IMR-90 (cell line): ENCODE measurements at regions not wholly inside any gene's neighbourhood (a gene's known extent, or its start where the extent isn't known, plus 50 kb on each side); places are given as distances from the start of the nearest gene placed in this dataset.

Experiments
- ATAC-seq: fragments of 200-7000 bp; cut with Tn5 transposase; 2 replicates; pipeline ENCODE4 v1.9.1; 2020; ENCODE audit warnings: low read depth, mild to moderate bottlenecking, moderate library complexity
- BruUV-seq: library from RNA; stranded (reverse); fragments of 400-500 nt; replicated peaks from 2 replicates; lab custom pipeline; 2021; lab: Mats Ljungman, UMichigan
- CTCF ChIA-PET: fragments of 300-600 bp; formaldehyde crosslinking; extraction: SDS; loops from one replicate; lab custom pipeline; 2021; ENCODE audit warnings: antibody characterized with exemption; lab: Yijun Ruan, JAX
- POLR2A ChIA-PET: fragments of 300-600 bp; sonication (Branson Sonifier 250); formaldehyde crosslinking; loops from one replicate; lab custom pipeline; 2022; ENCODE audit warnings: antibody characterized with exemption; ENCODE audit not compliant: unreplicated experiment; lab: Charles Lee
- DNase-seq: peaks from one replicate; pipeline ENCODE4 v3.0.0; 2013
- H2AFZ ChIP-seq: replicated peaks from 2 replicates; pipeline ENCODE3; 2013; ENCODE audit warnings: low read length, mild to moderate bottlenecking; ENCODE audit not compliant: poor library complexity
- H2AK5ac ChIP-seq: 2 replicates; pipeline ENCODE4 v1.6.1; 2013; ENCODE audit warnings: low read depth, low read length, inconsistent platforms
- H2AK9ac ChIP-seq: replicated peaks from 2 replicates; pipeline ENCODE3; 2013; ENCODE audit warnings: mild to moderate bottlenecking, low read depth, low read length, moderate library complexity; ENCODE audit not compliant: poor library complexity
- H2BK120ac ChIP-seq: 2 replicates; pipeline ENCODE4 v1.6.1; 2013; ENCODE audit warnings: low read depth, low read length, inconsistent platforms
- H2BK15ac ChIP-seq: 3 replicates; pipeline ENCODE4 v1.6.1; 2013; ENCODE audit warnings: low read depth, low read length, inconsistent platforms
- H2BK20ac ChIP-seq: 2 replicates; pipeline ENCODE4 v1.6.1; 2013; ENCODE audit warnings: low read depth, mild to moderate bottlenecking, inconsistent platforms, low read length, moderate library complexity
- H2BK5ac ChIP-seq: 2 replicates; pipeline ENCODE4 v1.6.1; 2013; ENCODE audit warnings: mild to moderate bottlenecking, low read depth, low read length, inconsistent platforms; ENCODE audit not compliant: poor library complexity, severe bottlenecking
- H3K14ac ChIP-seq: replicated peaks from 2 replicates; pipeline ENCODE4 v1.6.1; 2013; ENCODE audit warnings: low read depth, low read length, inconsistent platforms
- H3K18ac ChIP-seq: 2 replicates; pipeline ENCODE4 v1.6.1; 2013; ENCODE audit warnings: low read depth, low read length, control low read depth
- H3K23ac ChIP-seq: 2 replicates; pipeline ENCODE4 v1.6.1; 2013; ENCODE audit warnings: low read depth, low read length, inconsistent platforms
- H3K27ac ChIP-seq: 2 replicates; pipeline ENCODE4 v1.5.1; 2013; ENCODE audit warnings: mild to moderate bottlenecking, control low read depth, low read length; ENCODE audit not compliant: insufficient read depth
- H3K27me3 ChIP-seq: 2 replicates; pipeline ENCODE4 v1.6.1; 2013; ENCODE audit warnings: low read length; ENCODE audit not compliant: control insufficient read depth, insufficient read depth
- H3K36me3 ChIP-seq: 2 replicates; pipeline ENCODE4 v1.6.1; 2013; ENCODE audit warnings: low read length, mixed read lengths; ENCODE audit not compliant: control insufficient read depth, insufficient read depth
- H3K4ac ChIP-seq: 2 replicates; pipeline ENCODE4 v1.6.1; 2013; ENCODE audit warnings: low read depth, low read length, inconsistent platforms
- H3K4me1 ChIP-seq: 2 replicates; pipeline ENCODE4 v1.6.1; 2013; ENCODE audit warnings: low read length, mixed read lengths; ENCODE audit not compliant: control insufficient read depth, insufficient read depth
- H3K4me2 ChIP-seq: 2 replicates; pipeline ENCODE4 v1.6.1; 2013; ENCODE audit warnings: low read depth, mild to moderate bottlenecking, control low read depth, low read length, moderate library complexity
- H3K4me3 ChIP-seq: 2 replicates; pipeline ENCODE4 v1.5.1; 2013; ENCODE audit warnings: low read depth, mild to moderate bottlenecking, control low read depth, low read length, moderate library complexity; ENCODE audit not compliant: insufficient read depth
- H3K56ac ChIP-seq: 2 replicates; pipeline ENCODE4 v1.6.1; 2013; ENCODE audit warnings: low read length, inconsistent platforms; ENCODE audit not compliant: insufficient read depth; ENCODE audit errors: extremely low read depth
- H3K79me1 ChIP-seq, 2 experiments: 2 replicates each; pipeline ENCODE4 v1.6.1; 2013; ENCODE audit warnings: low read length in 2 of 2, inconsistent platforms in 1 of 2, low read depth in 1 of 2
- H3K9ac ChIP-seq: 2 replicates; pipeline ENCODE4 v1.6.1; 2013; ENCODE audit warnings: low read depth, low read length, control low read depth
- H3K9me1 ChIP-seq: 2 replicates; pipeline ENCODE4 v1.6.1; 2013; ENCODE audit warnings: low read length, inconsistent platforms; ENCODE audit not compliant: insufficient read depth
- H3K9me3 ChIP-seq: 2 replicates; pipeline ENCODE4 v1.6.1; 2013; ENCODE audit warnings: low read length; ENCODE audit not compliant: control insufficient read depth, insufficient read depth
- H4K20me1 ChIP-seq: 2 replicates; pipeline ENCODE4 v1.6.1; 2013; ENCODE audit warnings: low read length, inconsistent platforms; ENCODE audit not compliant: insufficient read depth
- H4K5ac ChIP-seq: 2 replicates; pipeline ENCODE4 v1.6.1; 2013; ENCODE audit warnings: mild to moderate bottlenecking, low read depth, low read length, control low read depth
- H4K8ac ChIP-seq, 2 experiments: 2 replicates each; pipeline ENCODE4 v1.6.1; 2013; ENCODE audit warnings: low read depth in 2 of 2, low read length in 2 of 2, control low read depth in 1 of 2, inconsistent platforms in 1 of 2
- H4K91ac ChIP-seq: 2 replicates; pipeline ENCODE4 v1.6.1; 2013; ENCODE audit warnings: low read depth, low read length, inconsistent platforms; ENCODE audit not compliant: insufficient read depth
- SMC3 ChIP-seq: fragments of 150-350 bp; IDR thresholded peaks from 2 replicates; pipeline ENCODE4 v1.6.1; 2016; ENCODE audit warnings: low read depth, mild to moderate bottlenecking, antibody characterized with exemption, low read length, moderate library complexity
- WGBS, 2 experiments: methylation state at CpG; one replicate each; pipeline versions ENCODE4 v1.1.5 to v1.1.7; 2013; ENCODE audit warnings: missing lambda C conversion rate in 2 of 2; ENCODE audit not compliant: insufficient read length in 1 of 2; ENCODE audit errors: extremely low coverage in 2 of 2; 5-methylcytosine and 5-hydroxymethylcytosine counted together
- dilution Hi-C: fragments of 300-500 bp; cut with HindIII; formaldehyde crosslinking; loops from one replicate; pipeline ENCODE4 v1.14.3; 2018; ENCODE audit warnings: low sequenced_read_pairs; ENCODE audit not compliant: unreplicated experiment
- in situ Hi-C: fragments of 300-500 bp; cut with MboI; formaldehyde crosslinking; loops from 3 replicates; pipeline ENCODE4 v1.14.3; 2019; ENCODE audit warnings: low sequenced_read_pairs, inconsistent platforms, mixed read lengths
- intact Hi-C: fragments of 100-400 bp; cut with micrococcal nuclease; formaldehyde crosslinking; loops from 2 replicates; pipeline ENCODE4 v1.10.0; 2022

DNA sequence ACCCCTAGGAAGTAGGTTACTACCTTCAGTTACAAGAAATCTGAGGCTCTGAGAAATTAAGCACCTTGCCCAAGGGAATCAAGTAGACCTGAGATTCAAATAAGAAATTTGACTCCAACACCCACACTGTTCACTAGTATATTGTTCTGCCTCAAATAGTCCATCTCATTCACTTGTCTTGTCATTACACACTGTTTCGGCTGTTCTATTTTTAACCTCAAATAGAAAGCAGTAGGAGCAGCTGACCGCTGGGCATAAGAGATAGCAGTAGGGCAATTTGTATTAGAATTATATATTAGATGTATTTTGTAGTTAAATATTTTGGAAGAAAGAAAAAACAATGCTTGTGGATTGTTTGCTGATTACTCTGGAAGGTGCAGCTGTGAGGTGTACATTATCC is 185.1 kb downstream of the INHBA start:
- no peak overlapping the region for H2BK15ac ChIP-seq
- H2AFZ ChIP-seq: no peak overlapping the region
- no peaks in the 10 kb centered on the region for H3K36me3 ChIP-seq
- dilution Hi-C loops (no loop called here), intact Hi-C loops (no loop called here), in situ Hi-C loops (no loop called here)
- H3K4me1 ChIP-seq: no peaks in the 10 kb centered on the region
- H3K9ac ChIP-seq: no peak overlapping the region
- no peak overlapping the region for H4K8ac ChIP-seq
- no CpG with 5 or more reads among the region's 2 CpGs for WGBS, 2 experiments
- H4K5ac ChIP-seq: no peak overlapping the region
- no peak for ATAC-seq
- H3K18ac ChIP-seq: no peak overlapping the region
- no peaks in the 10 kb centered on the region for H3K27me3 ChIP-seq
- H3K23ac ChIP-seq: no peak overlapping the region
- H3K4me3 ChIP-seq: no peak overlapping the region
- H3K14ac ChIP-seq: no peak overlapping the region
- no peak overlapping the region for H3K4ac ChIP-seq
- H3K27ac ChIP-seq: no peak overlapping the region
- no peak overlapping the region for H2BK120ac ChIP-seq
- CTCF ChIA-PET: interaction anchor here (0.7 to 1.0 kb wide), 2 partner anchors 10 to 168 kb away, joined by 3 to 5 read pairs; no protein-coding TSS in a partner anchor
- H3K4me2 ChIP-seq: no peak overlapping the region
- H4K20me1 ChIP-seq: no peaks in the 10 kb centered on the region
- H3K9me1 ChIP-seq: no peaks in the 10 kb centered on the region
- no peak overlapping the region for H2AK9ac ChIP-seq
- H3K56ac ChIP-seq: no peak overlapping the region
- TF ChIP-seq SMC3: no peak
- H4K91ac ChIP-seq: no peak overlapping the region
- H2BK20ac ChIP-seq: no peak overlapping the region
- POLR2A ChIA-PET: no interaction called here
- BruUV-seq: no TSS peak
- no peak for DNase-seq
- H2BK5ac ChIP-seq: no peak overlapping the region
- no peaks in the 10 kb centered on the region for H3K79me1 ChIP-seq
- H2AK5ac ChIP-seq: no peak overlapping the region
- peaks cover 5% of the 10 kb centered on the region for H3K9me3 ChIP-seq
